Sigmoid colon (tissue), 6 donors: ENCODE measurements at regions not wholly inside any gene's neighbourhood (a gene's known extent, or its start where the extent isn't known, plus 50 kb on each side); places are given as distances from the start of the nearest gene placed in this dataset.

ENCODE experiments used
- DNase-seq: peaks from one replicate; pipeline ENCODE4 v3.0.0-alpha.2; 2019
- H3K27ac ChIP-seq, 4 donors: fragments of 200-600 bp; sonication (generic); one replicate each; pipeline ENCODE4 v1.5.1; 2016 to 2019; ENCODE audit warnings: mild to moderate bottlenecking in 1 of 4
- H3K27me3 ChIP-seq, 3 donors: fragments of 200-600 bp; sonication (generic); one replicate each; pipeline ENCODE4 v1.5.1; 2019; ENCODE audit warnings: mild to moderate bottlenecking in 1 of 3
- H3K36me3 ChIP-seq, 4 donors: fragments of 200-600 bp; sonication (generic); one replicate each; pipeline ENCODE4 v1.5.1; 2016 to 2019
- H3K4me1 ChIP-seq, 4 donors: fragments of 200-600 bp; sonication (generic); one replicate each; pipeline ENCODE4 v1.5.1; 2017 to 2019
- H3K4me3 ChIP-seq, 4 donors: fragments of 200-600 bp; sonication (generic); one replicate each; pipeline ENCODE4 v1.5.1; 2017 to 2019; ENCODE audit warnings: mild to moderate bottlenecking in 2 of 4, moderate library complexity in 1 of 4
- H3K9me3 ChIP-seq, 4 donors: fragments of 200-600 bp in 3 of 4; sonication (generic) in 3 of 4; one replicate each; pipeline versions ENCODE4 v1.5.1 to v1.6.1; 2013 to 2019
- EP300 ChIP-seq, 4 donors: sonication (generic); formaldehyde crosslinking; IDR thresholded peaks; one replicate each; pipeline ENCODE4 v1.6.1; 2017; ENCODE audit warnings: antibody characterized with exemption in 4 of 4
- POLR2A ChIP-seq, 2 donors: fragments of 450-650 bp; IDR thresholded peaks; one replicate each; pipeline ENCODE4 v1.6.1; 2016; ENCODE audit warnings: antibody characterized with exemption in 2 of 2, mild to moderate bottlenecking in 2 of 2, moderate library complexity in 2 of 2
- POLR2AphosphoS5 ChIP-seq, 4 donors: sonication (generic); formaldehyde crosslinking; IDR thresholded peaks; one replicate each; pipeline ENCODE4 v1.6.1; 2017; ENCODE audit warnings: antibody characterized with exemption in 4 of 4
- WGBS, 2 donors: extraction: QIAGEN DNeasy Blood & Tissue Kit; methylation state at CpG; one replicate each; pipeline ENCODE4 v1.1.7; 2013; 5-methylcytosine and 5-hydroxymethylcytosine counted together
- intact Hi-C: fragments of 100-400 bp; cut with DNase I; formaldehyde crosslinking; loops from one replicate; pipeline ENCODE4 v1.15.1; 2023
- TF ChIP-seq, protein P1 (sequence below), 4 experiments: fragments of 450-650 bp in 3 of 4; fragments of 200-600 bp in 1 of 4; IDR thresholded peaks; one replicate each; pipeline ENCODE4 v1.5.1; 2016 to 2019; ENCODE audit warnings: antibody characterized with exemption in 4 of 4, mild to moderate bottlenecking in 3 of 4, moderate library complexity in 2 of 4
- donor health status: healthy with polysubstance abuse.
- donor health status: healthy.

DNA sequence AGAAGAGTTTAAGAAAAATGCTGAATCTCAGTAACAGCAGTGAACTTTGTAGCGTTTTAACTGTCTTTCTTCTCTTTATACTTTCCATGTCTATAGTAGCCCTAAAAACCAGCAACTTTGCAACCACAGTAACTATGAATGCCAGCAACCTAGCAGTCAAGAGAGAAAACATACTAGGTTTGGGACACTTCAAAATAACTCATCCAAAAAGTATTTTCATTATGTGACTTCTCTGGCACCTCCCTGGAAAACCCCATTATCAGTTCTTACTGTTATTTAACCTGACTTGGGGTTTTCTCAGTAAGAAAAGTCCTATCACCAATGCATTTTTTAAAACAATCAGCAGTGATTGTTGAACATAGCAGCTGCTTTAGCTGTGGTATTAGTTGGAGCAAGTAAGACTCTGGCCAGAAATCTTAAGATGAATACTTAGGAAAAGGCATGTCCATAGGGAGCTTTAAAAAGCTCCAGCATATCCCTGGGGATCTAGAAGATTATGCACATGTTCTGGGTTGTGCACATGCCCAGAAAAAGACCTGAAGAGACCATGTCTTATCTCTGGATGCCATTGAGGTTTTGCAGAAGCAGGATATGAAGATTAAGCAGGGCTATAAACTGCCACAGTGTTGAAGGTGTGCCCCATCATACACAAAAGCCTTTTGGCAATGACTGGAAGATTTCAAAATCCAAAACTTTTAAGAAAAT lies 411.3 kb downstream of the CMPK2 start:
- Histone ChIP-seq H3K4me1 (no peaks in the 10 kb centered on the region), H3K9me3 (no peaks in the 10 kb centered on the region), H3K27ac (no peak overlapping the region), H3K4me3 (no peak overlapping the region), H3K27me3 (no peaks in the 10 kb centered on the region), H3K36me3 (no peaks in the 10 kb centered on the region)
- TF ChIP-seq EP300 (IDR thresholded peaks at IDR 0.05) = no peak
- TF ChIP-seq, protein P1, sequence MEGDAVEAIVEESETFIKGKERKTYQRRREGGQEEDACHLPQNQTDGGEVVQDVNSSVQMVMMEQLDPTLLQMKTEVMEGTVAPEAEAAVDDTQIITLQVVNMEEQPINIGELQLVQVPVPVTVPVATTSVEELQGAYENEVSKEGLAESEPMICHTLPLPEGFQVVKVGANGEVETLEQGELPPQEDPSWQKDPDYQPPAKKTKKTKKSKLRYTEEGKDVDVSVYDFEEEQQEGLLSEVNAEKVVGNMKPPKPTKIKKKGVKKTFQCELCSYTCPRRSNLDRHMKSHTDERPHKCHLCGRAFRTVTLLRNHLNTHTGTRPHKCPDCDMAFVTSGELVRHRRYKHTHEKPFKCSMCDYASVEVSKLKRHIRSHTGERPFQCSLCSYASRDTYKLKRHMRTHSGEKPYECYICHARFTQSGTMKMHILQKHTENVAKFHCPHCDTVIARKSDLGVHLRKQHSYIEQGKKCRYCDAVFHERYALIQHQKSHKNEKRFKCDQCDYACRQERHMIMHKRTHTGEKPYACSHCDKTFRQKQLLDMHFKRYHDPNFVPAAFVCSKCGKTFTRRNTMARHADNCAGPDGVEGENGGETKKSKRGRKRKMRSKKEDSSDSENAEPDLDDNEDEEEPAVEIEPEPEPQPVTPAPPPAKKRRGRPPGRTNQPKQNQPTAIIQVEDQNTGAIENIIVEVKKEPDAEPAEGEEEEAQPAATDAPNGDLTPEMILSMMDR (IDR thresholded peaks at IDR 0.05) = no peak
- TF ChIP-seq POLR2A (IDR thresholded peaks at IDR 0.05) = no peak
- no peak for TF ChIP-seq POLR2AphosphoS5 (IDR thresholded peaks at IDR 0.05)
- intact Hi-C loops = no loop called here
- DNase-seq = no peak
- WGBS, 2 donors = 62 to 71% methylated on average over 1 of the region's 1 CpG

DNA sequence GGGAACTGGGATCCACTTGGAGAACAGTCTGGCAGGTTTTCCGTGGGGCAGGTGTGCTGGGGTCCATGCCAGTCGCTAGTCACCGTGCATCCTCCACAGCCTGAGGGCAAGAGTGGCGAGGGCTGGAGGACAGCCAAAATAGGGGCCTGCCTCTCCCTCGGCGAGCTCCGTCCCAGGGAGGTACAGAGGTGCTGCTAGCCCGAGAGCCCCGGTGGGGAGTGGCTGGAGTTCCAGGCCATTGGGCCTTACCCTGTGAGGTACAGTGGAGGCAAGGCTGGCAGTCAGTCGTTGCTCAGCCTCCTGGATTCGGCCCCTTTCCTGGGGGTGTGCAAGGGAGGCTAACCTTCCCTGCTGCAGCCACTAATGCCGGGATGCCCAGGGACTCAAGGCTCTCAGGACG lies 406.6 kb downstream of the CMPK2 start:
- Histone ChIP-seq H3K27me3 (no peaks in the 10 kb centered on the region), H3K4me1 (no peaks in the 10 kb centered on the region), H3K36me3 (no peaks in the 10 kb centered on the region), H3K27ac (no peak overlapping the region), H3K4me3 (no peak overlapping the region), H3K9me3 (no peaks in the 10 kb centered on the region)
- intact Hi-C loops = no loop called here
- WGBS, 2 donors = 92 to 94% methylated on average over 13 of the region's 13 CpGs
- no peak for DNase-seq
- no peak for TF ChIP-seq EP300 (IDR thresholded peaks at IDR 0.05)
- no peak for TF ChIP-seq POLR2A (IDR thresholded peaks at IDR 0.05)
- no peak for TF ChIP-seq POLR2AphosphoS5 (IDR thresholded peaks at IDR 0.05)

DNA sequence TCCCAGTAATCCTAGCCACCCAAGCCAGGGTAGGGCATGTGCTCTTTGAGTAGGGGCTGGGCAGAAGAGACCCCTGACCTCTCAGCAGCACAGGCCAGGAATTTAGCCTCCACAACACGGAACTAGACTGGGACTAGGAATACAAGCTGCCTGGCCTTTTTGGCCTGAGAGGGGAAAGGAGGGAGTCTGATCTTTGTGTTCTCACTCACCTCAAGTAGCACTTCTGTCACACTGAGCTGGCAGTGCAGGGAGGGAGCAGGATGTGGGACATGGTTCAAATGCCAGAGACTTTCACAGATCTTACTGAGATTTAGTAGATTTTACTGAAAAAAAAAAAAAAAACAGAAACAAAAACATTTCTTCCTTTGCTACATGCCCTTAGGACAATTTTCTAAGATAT lies 395.2 kb downstream of the CMPK2 start:
- WGBS, 2 donors = 61 to 82% methylated on average over 1 of the region's 1 CpG
- no peaks in the 10 kb centered on the region for H3K9me3 ChIP-seq
- no peak overlapping the region for H3K27ac ChIP-seq
- no peaks in the 10 kb centered on the region for H3K36me3 ChIP-seq
- H3K27me3 ChIP-seq = no peaks in the 10 kb centered on the region
- no peak overlapping the region for H3K4me3 ChIP-seq
- DNase-seq = no peak
- intact Hi-C loops = no loop called here
- TF ChIP-seq POLR2AphosphoS5 (IDR thresholded peaks at IDR 0.05) (no peak), POLR2A (IDR thresholded peaks at IDR 0.05) (no peak), EP300 (IDR thresholded peaks at IDR 0.05) (no peak)
- TF ChIP-seq, protein P1 (IDR thresholded peaks at IDR 0.05) = no peak
- no peaks in the 10 kb centered on the region for H3K4me1 ChIP-seq

DNA sequence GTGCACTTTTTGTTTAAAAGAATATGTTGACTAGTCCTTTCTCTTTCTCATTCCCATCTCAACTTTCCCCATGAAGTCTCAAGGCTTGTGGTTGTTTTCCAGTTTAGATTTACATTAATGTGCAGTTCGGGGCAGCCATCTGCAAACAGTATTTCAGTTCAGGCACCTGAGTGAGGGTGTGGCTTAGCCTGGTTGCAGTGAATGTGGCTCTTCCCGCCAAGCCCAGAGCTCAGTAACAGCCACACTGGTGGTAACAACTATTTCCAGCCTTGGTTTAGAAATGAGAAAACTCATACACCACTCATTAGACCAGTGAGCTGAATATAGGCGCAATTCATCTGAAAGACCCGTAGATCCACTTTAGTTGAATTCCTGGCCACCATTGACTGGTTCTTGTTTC lies 394.3 kb downstream of the CMPK2 start:
- Histone ChIP-seq H3K27me3 (no peaks in the 10 kb centered on the region), H3K36me3 (no peaks in the 10 kb centered on the region), H3K4me1 (no peaks in the 10 kb centered on the region), H3K27ac (no peak overlapping the region), H3K9me3 (no peaks in the 10 kb centered on the region), H3K4me3 (no peak overlapping the region)
- TF ChIP-seq, protein P1 (IDR thresholded peaks at IDR 0.05) = no peak
- TF ChIP-seq EP300 (IDR thresholded peaks at IDR 0.05) = no peak
- no peak for TF ChIP-seq POLR2A (IDR thresholded peaks at IDR 0.05)
- no peak for TF ChIP-seq POLR2AphosphoS5 (IDR thresholded peaks at IDR 0.05)
- no peak for DNase-seq
- 63 to 77% methylated on average over 4 of the region's 4 CpGs for WGBS, 2 donors
- intact Hi-C loops = no loop called here

DNA sequence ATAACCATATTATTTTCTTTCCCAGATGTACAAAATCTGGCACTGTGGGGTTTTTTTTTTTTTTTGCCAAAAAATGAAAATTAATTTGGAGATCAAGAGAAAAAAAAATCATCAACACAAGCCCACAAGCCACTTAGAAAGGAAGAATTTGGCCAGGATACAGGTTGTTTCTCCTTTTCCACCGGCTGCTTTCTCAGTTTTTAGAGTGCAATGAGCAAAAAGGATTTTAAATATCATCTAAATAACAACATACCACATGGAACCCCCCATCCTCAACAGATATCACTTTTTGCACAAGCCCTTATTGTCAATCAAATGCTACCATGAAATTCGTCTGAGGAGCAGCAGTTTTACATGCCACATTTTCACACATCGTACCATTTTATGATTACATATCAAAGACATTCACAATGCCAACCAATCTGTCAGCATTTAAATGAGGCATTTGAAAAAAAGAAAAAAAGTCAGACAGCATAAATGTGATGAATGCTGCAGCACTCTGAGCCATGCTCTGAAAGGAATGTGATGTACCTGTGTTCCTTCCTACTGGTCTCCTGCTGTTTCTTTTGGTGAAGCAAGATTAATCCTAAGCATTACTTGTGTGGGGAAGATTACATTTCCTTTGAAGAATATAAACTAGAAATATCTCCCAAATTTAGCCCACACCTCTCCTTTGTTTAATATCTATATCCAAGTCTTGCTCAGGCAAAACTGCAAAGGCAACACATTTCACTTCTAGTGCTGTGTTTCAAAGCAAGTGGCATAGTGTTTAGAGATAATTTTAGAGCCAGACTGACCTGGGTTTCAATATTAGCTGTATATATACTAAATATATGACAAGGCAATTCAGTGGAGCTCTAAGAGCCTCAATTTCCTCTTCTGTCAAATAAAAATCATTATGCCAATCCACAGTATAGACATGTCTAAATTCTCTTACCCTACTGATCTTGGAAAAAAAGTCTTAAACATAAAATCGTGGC lies 391.3 kb downstream of the CMPK2 start:
- H3K4me3 ChIP-seq = no peak overlapping the region
- no peaks in the 10 kb centered on the region for H3K27me3 ChIP-seq
- intact Hi-C loops = no loop called here
- TF ChIP-seq, protein P1 (IDR thresholded peaks at IDR 0.05) = no peak
- no peak for TF ChIP-seq EP300 (IDR thresholded peaks at IDR 0.05)
- no peak for TF ChIP-seq POLR2AphosphoS5 (IDR thresholded peaks at IDR 0.05)
- TF ChIP-seq POLR2A (IDR thresholded peaks at IDR 0.05) = no peak
- no peak for DNase-seq
- H3K9me3 ChIP-seq = no peaks in the 10 kb centered on the region
- 69 to 79% methylated on average over 4 of the region's 4 CpGs for WGBS, 2 donors
- H3K36me3 ChIP-seq = no peaks in the 10 kb centered on the region
- no peaks in the 10 kb centered on the region for H3K4me1 ChIP-seq
- no peak overlapping the region for H3K27ac ChIP-seq
